HUDEP-2 (cell line): ENCODE measurements at regions not wholly inside any gene's neighbourhood (a gene's known extent, or its start where the extent isn't known, plus 50 kb on each side); places are given as distances from the start of the nearest gene placed in this dataset.
A peak's percentile ranks its signal among the peaks of the same experiment; 100 is the strongest.

ENCODE experiments used
- DNase-seq, 76 experiments: peaks; one replicate each; lab custom pipeline; 2025; ENCODE audit not compliant: unreplicated experiment in 76 of 76; lab: John Stamatoyannopoulos, UW

- no peak for DNase-seq
These were observed 168.1 kb downstream of the ATPSCKMT start for GRCh38 chr5:10081584-10081983.

GRCh38 chr5:10077791-10078545, 171.7 kb downstream of the ATPSCKMT start:
- no peak for DNase-seq

GRCh38 chr5:10073441-10074104, 176.1 kb downstream of the ATPSCKMT start:
- DNase-seq = no peak

GRCh38 chr5:10069637-10070313, 179.9 kb downstream of the ATPSCKMT start:
- DNase-seq = no peak

GRCh38 chr5:10065428-10066000, 184.2 kb downstream of the ATPSCKMT start:
- DNase-seq = no peak

GRCh38 chr5:10064546-10065195, 185.0 kb downstream of the ATPSCKMT start:
- DNase-seq = no peak

- no peak for DNase-seq
These were observed 185.7 kb downstream of the ATPSCKMT start for GRCh38 chr5:10063997-10064396.

- DNase-seq = no peak
These were observed 189.7 kb downstream of the ATPSCKMT start for GRCh38 chr5:10059980-10060379.

- DNase-seq = no peak
These were observed 190.1 kb downstream of the ATPSCKMT start for GRCh38 chr5:10059556-10059955.

GRCh38 chr5:10057356-10057755, 192.3 kb downstream of the ATPSCKMT start:
- DNase-seq = no peak

- DNase-seq = no peak
These were observed 193.4 kb downstream of the ATPSCKMT start for GRCh38 chr5:10056228-10056760.

GRCh38 chr5:10049858-10050455, 199.7 kb downstream of the ATPSCKMT start:
- no peak for DNase-seq

- DNase-seq = no peak
These were observed 203.0 kb downstream of the ATPSCKMT start for GRCh38 chr5:10046676-10047075.

GRCh38 chr5:10045376-10045775, 204.3 kb downstream of the ATPSCKMT start:
- no peak for DNase-seq

- no peak for DNase-seq
These were observed 213.4 kb downstream of the ATPSCKMT start for GRCh38 chr5:10036136-10036815.

GRCh38 chr5:10034001-10034400, 215.7 kb downstream of the ATPSCKMT start:
- no peak for DNase-seq

GRCh38 chr5:10031817-10032216, 217.9 kb downstream of the ATPSCKMT start:
- no peak for DNase-seq

GRCh38 chr5:10030219-10030831, 219.4 kb downstream of the ATPSCKMT start:
- DNase-seq = peak in 8 of 76 experiments; percentile 1 to 33 (median 8)

- no peak for DNase-seq
These were observed 226.2 kb downstream of the ATPSCKMT start for GRCh38 chr5:10023494-10023893.
